HG03135 (cell line): ENCODE measurements at regions not wholly inside any gene's neighbourhood (a gene's known extent, or its start where the extent isn't known, plus 50 kb on each side); places are given as distances from the start of the nearest gene placed in this dataset.
A peak's percentile ranks its signal among the peaks of the same experiment; 100 is the strongest.

Experiments
- ATAC-seq: cut with Tn5 transposase; IDR thresholded peaks from one replicate; pipeline ENCODE4 v1.9.1; 2021; ENCODE audit warnings: mild to moderate bottlenecking, moderate library complexity; ENCODE audit not compliant: unreplicated experiment

GRCh38 chr11:95363708-95364107 lies 132.7 kb upstream of the SESN3 start:
- no peak for ATAC-seq

GRCh38 chr11:95363164-95363563 lies 132.2 kb upstream of the SESN3 start:
- no peak for ATAC-seq

- ATAC-seq = no peak
Observed at GRCh38 chr11:95361180-95361579, 130.2 kb upstream of the SESN3 start.

DNA sequence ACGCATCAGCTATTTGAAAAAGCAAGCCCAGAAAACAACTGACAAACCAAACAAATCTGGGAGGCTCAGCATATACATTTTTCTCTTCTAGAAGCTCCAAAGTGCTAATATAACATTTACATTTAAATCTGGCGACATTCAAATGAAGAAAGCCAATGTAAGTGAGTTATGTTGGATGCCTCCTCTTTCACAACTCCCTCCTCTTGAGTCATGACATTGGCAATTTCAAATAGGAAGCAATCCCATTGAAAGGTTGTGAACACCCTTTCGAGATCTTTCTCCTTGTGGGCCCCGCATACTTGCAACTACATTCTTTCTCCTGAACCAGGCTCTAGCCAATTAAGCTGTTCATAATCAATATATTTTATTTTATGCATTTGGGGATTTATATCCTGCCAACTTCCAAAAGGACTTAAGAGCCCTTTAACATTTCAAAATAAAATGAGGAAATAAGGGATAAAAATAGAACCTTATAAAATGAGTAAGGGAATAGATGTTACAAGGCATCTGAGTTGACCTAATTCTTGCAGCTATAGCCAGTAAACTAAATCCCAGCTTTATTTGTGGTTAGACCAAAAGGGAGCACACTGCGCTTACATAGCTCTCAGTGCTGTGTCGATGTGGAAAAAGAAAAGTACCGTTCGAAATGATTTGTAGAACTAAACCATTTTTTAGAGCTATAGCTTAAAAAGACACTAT lies 129.5 kb upstream of the SESN3 start:
- no peak for ATAC-seq

DNA sequence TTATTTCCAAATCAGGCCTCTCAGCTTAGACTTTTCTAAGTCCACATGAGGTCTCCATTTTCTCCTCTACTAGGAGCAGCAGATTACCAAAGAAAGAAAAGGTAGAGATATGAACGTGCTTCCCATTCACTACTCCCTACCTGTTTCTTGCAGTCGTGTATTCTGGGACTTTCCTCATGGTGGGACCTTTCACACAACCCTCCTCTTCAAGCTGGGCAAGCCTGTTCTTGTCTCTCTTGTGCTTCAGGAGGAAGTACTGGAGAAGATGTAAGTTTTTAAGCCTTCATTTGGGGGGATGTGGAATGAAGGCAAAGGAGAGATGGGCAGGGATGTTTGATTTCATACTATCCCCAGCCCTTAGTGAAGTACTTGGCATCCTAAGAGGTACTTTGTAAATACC lies 128.8 kb upstream of the SESN3 start:
- no peak for ATAC-seq

DNA sequence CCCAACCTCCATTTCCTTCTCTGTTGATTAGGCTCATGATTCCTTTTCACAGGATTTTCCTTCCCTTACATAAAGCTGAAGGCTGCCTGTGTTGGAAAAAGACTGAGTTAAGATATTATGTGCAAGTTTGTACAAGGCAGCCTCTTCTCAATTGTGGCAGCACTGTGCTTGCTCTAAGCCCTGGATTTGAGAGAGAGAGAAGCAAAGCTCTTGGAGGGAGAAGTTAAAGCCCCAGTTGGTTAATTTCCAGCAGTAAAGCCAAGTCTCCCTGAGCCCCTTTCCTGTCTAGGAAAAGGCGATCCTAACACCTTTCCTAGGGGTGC lies 128.3 kb upstream of the SESN3 start:
- ATAC-seq = no peak

- ATAC-seq = no peak
Observed at GRCh38 chr11:95358511-95359340, 127.7 kb upstream of the SESN3 start.

DNA sequence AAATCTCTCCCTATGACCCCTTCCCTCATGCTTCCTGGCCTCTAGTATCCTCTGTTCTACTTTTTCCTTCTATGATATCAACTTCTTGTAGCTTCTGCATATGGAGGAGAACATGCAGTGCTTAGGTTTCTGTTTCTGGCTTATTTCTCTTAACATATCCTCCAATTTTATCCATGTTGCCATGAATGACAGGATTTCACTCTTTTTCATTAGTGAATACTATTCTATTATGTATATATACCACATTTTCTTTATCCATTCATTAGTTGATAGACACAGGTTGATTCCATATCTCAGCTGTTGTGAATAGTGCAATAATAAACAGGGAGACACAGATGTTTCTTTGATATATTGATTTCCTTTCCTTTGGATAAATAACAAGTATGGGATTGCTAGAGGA lies 123.3 kb upstream of the SESN3 start:
- no peak for ATAC-seq

DNA sequence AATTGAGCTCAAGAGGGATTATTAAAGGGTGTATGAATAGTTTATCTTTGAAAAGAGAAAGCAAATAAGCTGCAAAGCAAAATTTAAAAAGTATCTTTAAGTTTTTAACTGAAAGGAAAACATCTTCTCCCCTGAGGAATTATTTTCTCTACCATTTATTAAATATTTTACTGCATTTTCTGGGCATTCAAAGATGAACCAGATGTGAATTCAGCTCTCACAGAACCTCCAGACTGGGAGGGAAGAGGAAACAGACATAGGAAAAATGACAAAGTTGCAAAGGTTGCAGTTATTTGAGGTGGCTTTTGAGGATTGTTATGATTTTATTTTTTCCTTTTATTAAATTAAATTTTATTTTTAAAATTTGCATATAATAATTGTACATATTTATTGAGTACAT lies 122.7 kb upstream of the SESN3 start:
- no peak for ATAC-seq

GRCh38 chr11:95352733-95353346 lies 121.8 kb upstream of the SESN3 start:
- no peak for ATAC-seq

DNA sequence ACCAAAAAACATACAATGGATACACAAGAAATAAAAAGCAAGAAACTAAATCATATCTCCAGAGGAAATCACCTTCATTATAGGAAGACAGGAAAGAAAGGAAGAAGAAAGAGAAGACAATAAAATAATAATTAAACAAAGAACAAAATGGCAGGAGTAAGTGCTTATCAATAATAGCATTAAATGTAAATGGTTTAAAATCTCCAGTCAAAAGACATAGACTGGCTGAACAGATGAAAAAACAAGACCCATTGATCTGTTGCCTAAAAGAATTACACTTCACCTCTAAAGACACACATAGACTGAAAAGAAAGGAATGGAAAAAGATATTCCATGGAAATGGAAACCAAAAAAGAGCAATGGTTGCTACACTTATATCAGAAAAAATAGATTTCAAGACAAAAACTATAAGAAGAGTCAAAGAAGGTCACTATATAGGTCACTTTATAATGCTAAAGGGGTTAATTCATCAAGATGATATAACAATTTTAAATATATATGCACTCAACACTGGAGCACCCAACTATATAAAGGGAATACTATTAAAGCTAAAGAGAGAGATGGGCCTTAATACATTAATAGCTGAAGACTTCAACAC lies 118.4 kb upstream of the SESN3 start:
- ATAC-seq = no peak

GRCh38 chr11:95346265-95346664 lies 115.3 kb upstream of the SESN3 start:
- no peak for ATAC-seq

DNA sequence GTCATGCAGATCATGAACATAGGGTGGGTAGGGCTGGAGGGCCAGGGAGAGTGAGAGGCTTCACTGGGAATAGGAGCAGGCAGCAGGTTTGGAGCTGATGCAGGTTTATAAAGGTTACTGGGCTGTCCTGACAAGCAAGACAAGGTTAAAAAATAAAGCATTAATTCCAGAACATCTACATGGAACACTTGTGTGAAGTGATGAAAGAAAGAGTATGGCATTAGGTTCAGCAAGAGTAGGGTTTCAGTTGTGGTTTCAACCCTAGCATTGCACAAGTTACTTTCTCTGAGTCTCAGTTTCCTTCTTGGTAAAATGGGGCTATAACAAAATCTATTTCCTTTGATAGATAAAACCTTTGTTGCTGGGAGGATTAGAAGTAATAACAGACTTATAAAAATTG lies 114.6 kb upstream of the SESN3 start:
- peak; percentile 63 for ATAC-seq

DNA sequence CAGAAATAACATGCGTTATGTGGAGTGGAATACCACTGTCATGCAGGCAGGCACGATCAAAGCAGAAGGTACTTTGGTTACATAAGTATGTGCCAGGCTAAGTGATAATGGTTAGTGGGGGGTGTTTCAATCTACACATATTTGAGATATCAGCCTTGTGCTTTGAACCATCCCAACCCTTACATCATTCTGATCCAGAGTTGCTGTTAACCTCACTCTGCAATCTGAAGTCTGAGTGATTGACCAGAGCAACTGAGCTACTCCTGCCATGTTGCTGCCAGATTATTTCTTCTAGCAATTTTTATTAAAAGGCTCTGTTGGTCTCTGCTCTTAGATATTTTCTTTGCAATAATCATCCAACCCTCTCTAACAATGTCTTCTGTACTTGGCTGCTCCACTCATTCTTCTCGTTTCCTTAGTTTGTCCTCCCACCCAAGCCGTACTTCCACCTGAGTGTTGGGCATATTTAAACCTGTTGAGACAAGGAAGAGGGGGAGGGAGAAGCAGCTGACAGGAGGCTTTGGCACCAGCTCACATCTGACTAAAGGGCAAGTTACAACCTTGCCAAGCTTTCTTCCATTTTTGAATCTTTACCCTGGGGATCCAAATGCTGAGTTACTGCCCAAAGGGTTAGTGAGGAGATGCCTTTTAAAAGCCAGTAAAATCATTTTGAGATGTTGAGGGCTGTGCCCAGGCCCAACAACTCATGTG lies 114.1 kb upstream of the SESN3 start:
- ATAC-seq = no peak

GRCh38 chr11:95341221-95341620 lies 110.2 kb upstream of the SESN3 start:
- ATAC-seq = no peak

- no peak for ATAC-seq
Observed at GRCh38 chr11:95339086-95339901, 108.3 kb upstream of the SESN3 start.

GRCh38 chr11:95338430-95338991 lies 107.5 kb upstream of the SESN3 start:
- no peak for ATAC-seq

DNA sequence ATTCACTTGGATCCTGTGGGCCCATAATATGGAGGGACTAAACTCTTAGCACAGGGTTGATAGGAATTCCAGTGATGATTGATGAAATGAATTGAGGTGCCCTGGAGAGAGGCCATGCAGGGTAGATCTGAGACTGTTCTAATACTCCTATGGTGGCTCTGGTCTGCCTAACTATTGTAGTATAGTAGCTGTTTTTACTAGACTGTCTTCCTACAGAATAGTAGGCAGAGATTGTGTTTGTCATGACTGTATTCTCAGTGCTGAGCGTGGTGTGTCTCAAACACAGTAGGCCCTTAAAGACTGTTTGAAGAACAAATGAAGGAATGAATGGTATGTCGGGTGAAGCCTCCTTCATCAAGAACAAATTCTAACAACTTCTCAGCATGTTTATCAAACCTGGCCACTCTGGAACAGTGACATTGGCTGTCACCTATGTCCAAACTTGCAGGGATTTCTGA lies 107.0 kb upstream of the SESN3 start:
- ATAC-seq = peak; percentile 4

GRCh38 chr11:95337175-95337957 lies 106.4 kb upstream of the SESN3 start:
- ATAC-seq = peak; percentile 92
